GM23338 (cell line): ENCODE measurements at regions not wholly inside any gene's neighbourhood (a gene's known extent, or its start where the extent isn't known, plus 50 kb on each side); places are given as distances from the start of the nearest gene placed in this dataset.
"Not testable (repeated sequence)": the region's sequence is repeated elsewhere in the genome, so short reads cannot be mapped to it uniquely, and the experiment has no call there.

ENCODE experiments used
- ATAC-seq: fragments of 200-7000 bp; cut with Tn5 transposase; 3 replicates; pipeline ENCODE4 v1.9.1; 2020
- DNase-seq: peaks from one replicate; pipeline ENCODE4 v3.0.0-alpha.2; 2015; ENCODE audit warnings: low spot score
- H2AFZ ChIP-seq: fragments of 200-600 bp; sonication (generic); 2 replicates; pipeline ENCODE4 v1.8.0; 2016; ENCODE audit warnings: antibody characterized with exemption, mild to moderate bottlenecking, moderate library complexity
- H3F3A ChIP-seq: fragments of 200-600 bp; sonication (generic); replicated peaks from 2 replicates; pipeline ENCODE4 v1.8.0; 2017; ENCODE audit warnings: antibody characterized with exemption, mixed run types, low read depth
- H3K27ac ChIP-seq: fragments of 200-600 bp; sonication (generic); 2 replicates; pipeline ENCODE4 v1.6.1; 2016; ENCODE audit warnings: low read depth
- H3K27me3 ChIP-seq: fragments of 200-600 bp; sonication (generic); 2 replicates; pipeline ENCODE4 v1.8.0; 2016; ENCODE audit warnings: mild to moderate bottlenecking, mixed run types, moderate library complexity; ENCODE audit not compliant: insufficient read depth
- H3K36me3 ChIP-seq: fragments of 200-600 bp; sonication (generic); 2 replicates; pipeline ENCODE4 v1.8.0; 2016; ENCODE audit warnings: mild to moderate bottlenecking; ENCODE audit not compliant: insufficient read depth
- H3K4me1 ChIP-seq: fragments of 200-600 bp; sonication (generic); 2 replicates; pipeline ENCODE4 v1.8.0; 2016; ENCODE audit warnings: mild to moderate bottlenecking, moderate library complexity; ENCODE audit not compliant: insufficient read depth
- H3K4me2 ChIP-seq: fragments of 200-600 bp; sonication (generic); 2 replicates; pipeline ENCODE4 v1.7.1; 2017; ENCODE audit warnings: mixed run types
- H3K4me3 ChIP-seq: fragments of 200-600 bp; sonication (generic); 2 replicates; pipeline ENCODE4 v1.6.1; 2016; ENCODE audit warnings: mixed run types
- H3K79me2 ChIP-seq: fragments of 200-600 bp; sonication (generic); replicated peaks from 2 replicates; pipeline ENCODE4 v1.8.0; 2017; ENCODE audit warnings: mild to moderate bottlenecking; ENCODE audit not compliant: insufficient read depth
- H3K9me2 ChIP-seq: fragments of 200-600 bp; sonication (generic); 2 replicates; pipeline ENCODE4 v1.8.0; 2017; ENCODE audit not compliant: insufficient read depth
- H4K20me1 ChIP-seq: fragments of 200-600 bp; sonication (generic); replicated peaks from 2 replicates; pipeline ENCODE4 v1.8.0; 2017; ENCODE audit warnings: mild to moderate bottlenecking; ENCODE audit not compliant: insufficient read depth
- H3K27ac Mint-ChIP-seq: 2 replicates; pipeline ENCODE4 v1.8.0; 2020; ENCODE audit warnings: inconsistent platforms, mild to moderate bottlenecking, moderate library complexity, mixed read lengths
- H3K27me3 Mint-ChIP-seq: 3 replicates; pipeline ENCODE4 v1.8.0; 2022; ENCODE audit warnings: low read depth, mild to moderate bottlenecking, moderate library complexity, mixed read lengths, inconsistent platforms; ENCODE audit not compliant: insufficient read depth, poor library complexity
- H3K36me3 Mint-ChIP-seq: 3 replicates; pipeline ENCODE4 v1.8.0; 2021; ENCODE audit warnings: low read depth, mild to moderate bottlenecking, inconsistent platforms, moderate library complexity, mixed read lengths
- H3K4me1 Mint-ChIP-seq: 3 replicates; pipeline ENCODE4 v1.8.0; 2020; ENCODE audit warnings: mild to moderate bottlenecking, inconsistent platforms, mixed read lengths
- H3K4me3 Mint-ChIP-seq: 3 replicates; pipeline ENCODE4 v1.8.0; 2021; ENCODE audit warnings: moderate library complexity, mild to moderate bottlenecking, inconsistent platforms, mixed read lengths
- H3K9me3 Mint-ChIP-seq: 3 replicates; pipeline ENCODE4 v1.8.0; 2020; ENCODE audit warnings: moderate library complexity, mild to moderate bottlenecking, inconsistent platforms, mixed read lengths
- CREB1 ChIP-seq: fragments of 250-450 bp; sonication (Bioruptor Pico); IDR thresholded peaks from 2 replicates; pipeline ENCODE4 v1.5.0; 2020; ENCODE audit warnings: low read depth, mild to moderate bottlenecking, moderate library complexity
- CTCF ChIP-seq, 2 experiments: fragments of 200-600 bp in 1 of 2; sonication (generic) in 1 of 2; conservative IDR thresholded peaks; 2 replicates each; pipeline versions ENCODE4 v1.5.1 to v1.6.1; 2016 to 2017; ENCODE audit warnings: antibody characterized with exemption in 2 of 2, low read depth in 2 of 2, mild to moderate bottlenecking in 2 of 2, moderate library complexity in 1 of 2
- ETS1 ChIP-seq: IDR thresholded peaks from 2 replicates; pipeline ENCODE4 v1.6.1; 2016; ENCODE audit warnings: antibody characterized with exemption
- EZH2 ChIP-seq: fragments of 200-600 bp; sonication (generic); IDR thresholded peaks from one replicate; pipeline ENCODE4 v1.8.0; 2017; ENCODE audit warnings: antibody characterized with exemption, mild to moderate bottlenecking, low read depth; ENCODE audit not compliant: unreplicated experiment
- EZH2phosphoT487 ChIP-seq: fragments of 200-600 bp; sonication (generic); IDR thresholded peaks from one replicate; pipeline ENCODE4 v1.8.1; 2018; ENCODE audit warnings: antibody characterized with exemption; ENCODE audit not compliant: unreplicated experiment
- JUNB ChIP-seq: IDR thresholded peaks from one replicate; pipeline ENCODE4 v1.6.1; 2016; ENCODE audit warnings: antibody characterized with exemption; ENCODE audit not compliant: unreplicated experiment
- POLR2AphosphoS5 ChIP-seq: IDR thresholded peaks from 2 replicates; pipeline ENCODE4 v1.6.1; 2016; ENCODE audit warnings: antibody characterized with exemption, low read depth
- STAT1 ChIP-seq: IDR thresholded peaks from one replicate; pipeline ENCODE4 v1.6.1; 2016; ENCODE audit warnings: antibody characterized with exemption; ENCODE audit not compliant: unreplicated experiment
- ZNF114 ChIP-seq: fragments of 250-450 bp; sonication (Bioruptor Pico); IDR thresholded peaks from 2 replicates; pipeline ENCODE4 v1.5.0; 2020; ENCODE audit warnings: mild to moderate bottlenecking, moderate library complexity

GRCh38 chr7:39863675-39864322, 86.3 kb upstream of the CDK13 start:
- H3K4me3 Mint-ChIP-seq, H3K4me3 ChIP-seq, H3K79me2 ChIP-seq, H3K9me2 ChIP-seq, H3K4me2 ChIP-seq, H3K4me1 ChIP-seq, H3K36me3 ChIP-seq, H3K36me3 Mint-ChIP-seq, H4K20me1 ChIP-seq, H3K27ac ChIP-seq, H3F3A ChIP-seq, H3K27me3 Mint-ChIP-seq, H3K9me3 Mint-ChIP-seq, H3K27ac Mint-ChIP-seq, H3K27me3 ChIP-seq, H2AFZ ChIP-seq, H3K4me1 Mint-ChIP-seq: not testable (repeated sequence)
- ATAC-seq (peak; percentile 45; the same call in 1 of the 3 replicates), DNase-seq (peak; percentile 46)
- TF ChIP-seq CTCF (conservative IDR thresholded peaks at IDR 0.05; ENCODE audit: low read depth in 2 of 2), result peak; percentile 33 to 43; a peak in 3 of 4 replicates

GRCh38 chr7:39869888-39870522, 80.1 kb upstream of the CDK13 start:
- H3K79me2 ChIP-seq, H4K20me1 ChIP-seq, H3K36me3 ChIP-seq, H3K4me2 ChIP-seq, ATAC-seq, H3K36me3 Mint-ChIP-seq, H3K4me1 ChIP-seq, H3K9me2 ChIP-seq, H3K27ac ChIP-seq, H3K27me3 Mint-ChIP-seq, H3K27ac Mint-ChIP-seq, H3K4me1 Mint-ChIP-seq, H3K4me3 Mint-ChIP-seq, H3K27me3 ChIP-seq, H3K4me3 ChIP-seq, DNase-seq, H2AFZ ChIP-seq, H3K9me3 Mint-ChIP-seq, H3F3A ChIP-seq: not testable (repeated sequence)

- H3K79me2 ChIP-seq, H4K20me1 ChIP-seq, H3K4me1 ChIP-seq, DNase-seq, H3K4me1 Mint-ChIP-seq, H3K4me3 ChIP-seq, ATAC-seq, H3K27ac ChIP-seq, H3K36me3 ChIP-seq, H3K27me3 Mint-ChIP-seq, H3K4me2 ChIP-seq, H2AFZ ChIP-seq, H3K4me3 Mint-ChIP-seq, H3K36me3 Mint-ChIP-seq, H3K27me3 ChIP-seq, H3K27ac Mint-ChIP-seq, H3K9me3 Mint-ChIP-seq, H3F3A ChIP-seq, H3K9me2 ChIP-seq: not testable (repeated sequence)
Measured at GRCh38 chr7:39871610-39872009, 78.4 kb upstream of the CDK13 start.

- H3K9me3 Mint-ChIP-seq, result peaks cover 37% of the 10 kb centered on the region
- H3K4me3 Mint-ChIP-seq, result no peak overlapping the region
- Histone ChIP-seq H3K27me3 (no peaks in the 10 kb centered on the region), H3K4me1 (no peaks in the 10 kb centered on the region), H3K36me3 (peaks cover 9% of the 10 kb centered on the region; the same call in 1 of the 2 replicates), H3K79me2 (no peaks in the 10 kb centered on the region), H4K20me1 (no peaks in the 10 kb centered on the region), H3K9me2 (no peaks in the 10 kb centered on the region), H3K4me2 (no peak overlapping the region), H2AFZ (no peak overlapping the region; the same call in 1 of the 2 replicates), H3K4me3 (no peak overlapping the region), H3K27ac (no peak overlapping the region), H3F3A (no peaks in the 10 kb centered on the region)
- H3K4me1 Mint-ChIP-seq, result no peaks in the 10 kb centered on the region
- ATAC-seq (no peak), DNase-seq (no peak)
- H3K27me3 Mint-ChIP-seq, result peaks cover 5% of the 10 kb centered on the region
- no peak overlapping the region for H3K27ac Mint-ChIP-seq
- peaks cover 18% of the 10 kb centered on the region; the same call in 2 of the 3 replicates for H3K36me3 Mint-ChIP-seq
- TF ChIP-seq STAT1 (no peak), CREB1 (no peak), EZH2 (no peak), CTCF (conservative IDR thresholded peaks at IDR 0.05; ENCODE audit: low read depth in 2 of 2) (no peak), EZH2phosphoT487 (no peak), POLR2AphosphoS5 (no peak), JUNB (no peak), ETS1 (no peak), ZNF114 (CRISPR knock-in tag) (no peak)
Measured at GRCh38 chr7:39880556-39880955, 69.5 kb upstream of the CDK13 start.
